Endothelial cell of umbilical vein (primary cell): ENCODE measurements at regions not wholly inside any gene's neighbourhood (a gene's known extent, or its start where the extent isn't known, plus 50 kb on each side); places are given as distances from the start of the nearest gene placed in this dataset.

ENCODE experiments used
- BruUV-seq: library from RNA; stranded (reverse); fragments of 400-500 nt; replicated peaks from 2 replicates; lab custom pipeline; 2021; lab: Mats Ljungman, UMichigan
- CTCF ChIA-PET: fragments of 300-600, 350-600 bp; sonication (Branson Sonifier 250); formaldehyde crosslinking; loops from one replicate; lab custom pipeline; 2021; ENCODE audit warnings: antibody characterized with exemption, inconsistent platforms; lab: Charles Lee
- POLR2A ChIA-PET: fragments of 300-600, 350-600 bp; sonication (Branson Sonifier 250); formaldehyde crosslinking; loops from one replicate; lab custom pipeline; 2021; ENCODE audit warnings: antibody characterized with exemption, inconsistent platforms; lab: Charles Lee
- DNase-seq: peaks from one replicate; pipeline ENCODE4 v3.0.0-alpha.2; 2011; ENCODE audit warnings: low read depth, low spot score
- FAIRE-seq: peaks from 2 replicates; lab custom pipeline; 2011; peaks lifted over from hg19 to GRCh38; lab: Jason Lieb, UNC
- H2AFZ ChIP-seq: 2 replicates; pipeline ENCODE4 v1.6.0; 2012; ENCODE audit warnings: low read depth, low read length, control low read depth, inconsistent platforms
- H3K27ac ChIP-seq: 2 replicates; pipeline ENCODE4 v1.5.1; 2011; ENCODE audit warnings: low read depth, mild to moderate bottlenecking, control low read depth, low read length, moderate library complexity; ENCODE audit not compliant: insufficient read depth
- H3K27me3 ChIP-seq, 2 experiments: 2 replicates each; pipeline versions ENCODE4 v1.6.0 to v1.6.1; 2011; ENCODE audit warnings: low read length in 2 of 2, mixed read lengths in 1 of 2; ENCODE audit not compliant: control insufficient read depth in 2 of 2, insufficient read depth in 2 of 2
- H3K36me3 ChIP-seq, 2 experiments: 2 replicates in 1 of 2; 3 replicates in 1 of 2; pipeline ENCODE4 v1.5.1; 2011; ENCODE audit warnings: low read length in 2 of 2, mild to moderate bottlenecking in 1 of 2, moderate library complexity in 1 of 2; ENCODE audit not compliant: control insufficient read depth in 2 of 2, insufficient read depth in 2 of 2; ENCODE audit errors: extremely low read depth in 1 of 2
- H3K4me1 ChIP-seq: 3 replicates; pipeline ENCODE4 v1.5.1; 2011; ENCODE audit warnings: mild to moderate bottlenecking, low read length; ENCODE audit not compliant: control insufficient read depth, insufficient read depth; ENCODE audit errors: extremely low read depth
- H3K4me2 ChIP-seq: 2 replicates; pipeline ENCODE4 v1.6.1; 2011; ENCODE audit warnings: low read length, control low read depth, mixed read lengths; ENCODE audit not compliant: insufficient read depth
- H3K4me3 ChIP-seq, 3 experiments: fragments of 200-600 bp in 1 of 3; sonication (generic), shearing (Covaris generic) in 1 of 3; replicated peaks in 1 of 3; 2 replicates each; pipeline ENCODE4 v1.5.1; 2011 to 2016; ENCODE audit warnings: control low read depth in 3 of 3, low read length in 3 of 3, mild to moderate bottlenecking in 2 of 3, inconsistent platforms in 1 of 3, low read depth in 1 of 3, moderate library complexity in 1 of 3; ENCODE audit not compliant: insufficient read depth in 1 of 3
- H3K79me2 ChIP-seq: 2 replicates; pipeline ENCODE4 v1.6.0; 2012; ENCODE audit warnings: low read length, inconsistent platforms; ENCODE audit not compliant: control insufficient read depth, insufficient read depth
- H3K9ac ChIP-seq: replicated peaks from 2 replicates; pipeline ENCODE3; 2011; ENCODE audit warnings: low read length, control low read depth; ENCODE audit not compliant: insufficient read depth; ENCODE audit errors: extremely low read depth
- H3K9me1 ChIP-seq: replicated peaks from 3 replicates; pipeline ENCODE4 v1.6.0; 2011; ENCODE audit warnings: mild to moderate bottlenecking, low read length; ENCODE audit not compliant: control insufficient read depth, insufficient read depth; ENCODE audit errors: extremely low read depth
- H3K9me3 ChIP-seq: replicated peaks from 2 replicates; pipeline ENCODE4 v1.5.1; 2012; ENCODE audit warnings: low read length, inconsistent platforms; ENCODE audit not compliant: control insufficient read depth, insufficient read depth
- H4K20me1 ChIP-seq: replicated peaks from 2 replicates; pipeline ENCODE3; 2011; ENCODE audit warnings: mild to moderate bottlenecking, low read length; ENCODE audit not compliant: control insufficient read depth, insufficient read depth; ENCODE audit errors: extremely low read depth
- GATA2 ChIP-seq: IDR thresholded peaks from 2 replicates; pipeline ENCODE4 v1.7.0; 2011; ENCODE audit warnings: low read depth, mild to moderate bottlenecking, moderate library complexity, mixed read lengths, low read length; ENCODE audit not compliant: insufficient read length, insufficient read depth
- dilution Hi-C: fragments of 300-500 bp; cut with MboI; formaldehyde crosslinking; loops from one replicate; pipeline ENCODE4 v1.15.0; 2019; ENCODE audit warnings: low sequenced_read_pairs; ENCODE audit not compliant: extremely low pct_ligation_motif_present
- intact Hi-C: fragments of 100-400 bp; cut with micrococcal nuclease; formaldehyde crosslinking; loops from one replicate; pipeline ENCODE4 v1.10.0; 2022
- TF ChIP-seq, protein P1 (sequence below), 2 donors: IDR thresholded peaks; 1 replicate in 1 of 2; 2 replicates in 1 of 2; pipeline ENCODE4 v1.5.1; 2011; ENCODE audit warnings: low read length in 2 of 2, mild to moderate bottlenecking in 2 of 2, moderate library complexity in 2 of 2, control low read depth in 1 of 2, inconsistent platforms in 1 of 2, low read depth in 1 of 2; ENCODE audit not compliant: insufficient read depth in 1 of 2; ENCODE audit errors: extremely low read depth in 1 of 2

DNA sequence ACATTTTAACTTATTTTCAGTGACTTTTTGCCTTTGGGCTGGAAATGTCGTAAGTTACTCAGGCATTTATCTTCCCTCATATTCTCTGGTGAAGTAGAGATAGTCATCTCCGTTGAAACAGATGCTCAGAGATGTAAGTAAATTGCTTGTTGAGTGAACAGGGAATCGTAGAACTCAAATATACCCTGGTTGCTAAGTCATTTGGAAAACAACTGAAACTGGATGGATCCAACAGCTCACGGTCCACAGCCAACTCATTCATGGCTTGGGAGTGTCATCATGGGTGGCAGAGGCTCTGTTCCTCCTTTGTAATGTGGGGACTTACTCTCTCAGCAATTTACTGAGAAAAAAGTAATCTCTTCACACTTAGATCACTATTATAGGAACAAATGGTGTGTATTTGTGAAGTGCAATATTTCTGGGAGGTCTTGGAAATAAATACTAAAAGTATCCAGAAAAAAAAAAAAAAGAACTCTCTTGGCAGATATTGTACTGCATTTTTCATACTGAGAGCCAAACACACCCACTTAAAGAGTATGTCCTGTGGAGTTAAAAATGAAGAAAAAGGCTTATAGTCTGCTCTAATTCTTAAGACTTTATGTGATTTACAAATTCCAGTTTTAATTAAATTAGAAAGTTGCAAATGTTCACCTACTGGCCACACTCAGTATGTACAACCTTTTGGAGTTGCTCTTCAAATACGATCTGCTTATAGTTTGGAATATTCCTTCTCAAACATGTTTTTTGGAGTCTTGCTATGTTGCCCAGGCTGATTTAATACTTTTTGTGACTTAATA lies 107.4 kb downstream of the LEPR start:
- DNase-seq = peak; percentile 51

More for the DNA sequence above, 107.4 kb downstream of the LEPR start:
- ChIA-PET POLR2A (no interaction called here), CTCF (interaction anchor here (0.8 to 1.0 kb wide), 3 partner anchors 8 to 27 kb away, joined by 3 to 5 read pairs (median 3); no protein-coding TSS in a partner anchor)
- dilution Hi-C loops (no loop called here), intact Hi-C loops (loop anchor here (1.0 to 5.0 kb wide), 6 partner anchors 15 to 466 kb away; partner anchors contain the start of genes LEPR and LEPROT)
- BruUV-seq = TSS peak; percentile 23
- no peaks in the 10 kb centered on the region for H4K20me1 ChIP-seq
- H3K36me3 ChIP-seq = no peaks in the 10 kb centered on the region
- no peaks in the 10 kb centered on the region for H3K27me3 ChIP-seq
- no peaks in the 10 kb centered on the region for H3K9me1 ChIP-seq
- H3K9me3 ChIP-seq = no peaks in the 10 kb centered on the region
- TF ChIP-seq GATA2 = no peak
- TF ChIP-seq, protein P1, sequence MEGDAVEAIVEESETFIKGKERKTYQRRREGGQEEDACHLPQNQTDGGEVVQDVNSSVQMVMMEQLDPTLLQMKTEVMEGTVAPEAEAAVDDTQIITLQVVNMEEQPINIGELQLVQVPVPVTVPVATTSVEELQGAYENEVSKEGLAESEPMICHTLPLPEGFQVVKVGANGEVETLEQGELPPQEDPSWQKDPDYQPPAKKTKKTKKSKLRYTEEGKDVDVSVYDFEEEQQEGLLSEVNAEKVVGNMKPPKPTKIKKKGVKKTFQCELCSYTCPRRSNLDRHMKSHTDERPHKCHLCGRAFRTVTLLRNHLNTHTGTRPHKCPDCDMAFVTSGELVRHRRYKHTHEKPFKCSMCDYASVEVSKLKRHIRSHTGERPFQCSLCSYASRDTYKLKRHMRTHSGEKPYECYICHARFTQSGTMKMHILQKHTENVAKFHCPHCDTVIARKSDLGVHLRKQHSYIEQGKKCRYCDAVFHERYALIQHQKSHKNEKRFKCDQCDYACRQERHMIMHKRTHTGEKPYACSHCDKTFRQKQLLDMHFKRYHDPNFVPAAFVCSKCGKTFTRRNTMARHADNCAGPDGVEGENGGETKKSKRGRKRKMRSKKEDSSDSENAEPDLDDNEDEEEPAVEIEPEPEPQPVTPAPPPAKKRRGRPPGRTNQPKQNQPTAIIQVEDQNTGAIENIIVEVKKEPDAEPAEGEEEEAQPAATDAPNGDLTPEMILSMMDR (IDR thresholded peaks at IDR 0.05; ENCODE audit: extremely low read depth in 1 of 2, insufficient read depth in 1 of 2, low read depth in 1 of 2, low read length in 2 of 2) = peak; percentile 6 to 22
- FAIRE-seq = peak; percentile 59
- H3K4me2 ChIP-seq = peak overlapping the region; percentile 79
- no peaks in the 10 kb centered on the region for H3K79me2 ChIP-seq
- peak overlapping the region; percentile 48 for H3K27ac ChIP-seq
- H3K9ac ChIP-seq = peak overlapping the region; percentile 38
- peaks cover 27% of the 10 kb centered on the region for H3K4me1 ChIP-seq
- peak overlapping the region in 2 of 3 experiments; percentile 21 to 55 for H3K4me3 ChIP-seq
- H2AFZ ChIP-seq = peak overlapping the region; percentile 10
